ENCODE measurements at regions not wholly inside any gene's neighbourhood (a gene's known extent, or its start where the extent isn't known, plus 50 kb on each side); places are given as distances from the start of the nearest gene placed in this dataset.

DNA sequence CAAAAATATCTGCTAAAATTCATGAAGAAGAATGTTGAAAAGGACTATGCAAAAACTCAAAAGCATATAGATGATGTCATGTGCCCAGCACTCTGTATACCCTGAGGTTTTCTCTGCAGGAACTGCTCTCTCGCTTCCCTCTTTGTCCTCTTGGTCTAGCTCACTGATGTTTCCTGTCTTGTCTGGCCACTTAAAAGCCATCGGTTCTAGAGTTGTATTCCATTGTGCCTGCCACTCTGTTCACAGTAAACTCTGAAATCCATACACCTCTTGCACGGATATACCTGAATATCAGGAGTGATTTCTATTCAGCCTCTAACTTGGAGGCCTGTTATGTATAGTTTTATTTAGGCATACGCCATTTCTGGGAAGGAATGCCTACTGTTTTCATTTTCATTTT, 101.0 kb upstream of the CNTNAP4 start:
- DNase-seq (ENCODE audit: low read depth, low spot score) = no peak

- DNase-seq (ENCODE audit: low read depth, low spot score) = no peak
Observed at GRCh38 chr16:76176616-76177015, 100.6 kb upstream of the CNTNAP4 start.

DNA sequence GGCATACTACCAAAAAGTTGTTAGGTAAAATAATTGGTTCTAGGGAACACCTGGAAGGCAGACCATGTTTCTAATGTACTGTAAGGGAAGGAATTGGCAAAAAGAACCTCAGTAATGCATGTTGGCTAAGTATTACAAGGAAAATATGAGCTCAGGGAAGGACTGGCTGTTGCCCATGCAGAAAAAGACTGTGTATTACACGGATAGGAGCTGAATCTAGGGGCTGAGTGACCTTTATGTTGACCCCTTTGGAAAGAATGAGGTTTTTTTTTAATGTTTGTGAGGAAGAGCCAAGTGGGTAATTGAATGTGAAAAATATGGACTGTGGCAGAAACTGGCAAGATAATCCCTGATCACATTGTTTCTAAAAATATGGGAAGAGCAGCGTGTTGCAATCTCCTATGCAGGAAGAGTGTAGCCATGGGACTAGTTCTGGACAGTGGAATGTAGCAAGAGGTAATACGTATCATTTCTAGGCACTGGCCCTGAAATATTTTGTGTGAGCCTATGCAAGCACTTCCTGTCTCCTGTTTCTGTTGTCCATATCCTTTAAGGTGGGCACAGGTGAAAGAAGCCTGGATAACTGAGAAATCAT, 95.1 kb upstream of the CNTNAP4 start:
- no peak for DNase-seq (ENCODE audit: low read depth, low spot score)

DNA sequence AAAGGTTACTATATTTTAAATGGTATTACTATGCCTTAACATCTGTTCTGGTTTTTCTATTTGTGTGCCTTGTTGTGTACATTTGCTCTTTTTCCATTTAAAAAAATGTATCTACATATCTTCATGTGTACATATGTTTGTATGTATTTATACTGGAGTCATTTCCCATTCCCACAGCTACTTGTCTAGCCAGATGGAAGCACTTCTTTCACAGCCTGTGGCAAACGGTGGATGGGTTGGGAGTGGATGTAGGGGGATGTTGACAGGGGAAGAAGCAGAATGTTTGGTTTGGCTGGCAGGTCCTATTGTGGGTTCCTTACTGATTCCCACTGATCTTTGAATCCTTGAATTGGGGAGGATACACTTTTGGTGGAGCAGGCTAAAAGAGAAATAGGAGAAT, 93.6 kb upstream of the CNTNAP4 start:
- no peak for DNase-seq (ENCODE audit: low read depth, low spot score)

GRCh38 chr16:76190057-76190456, 87.1 kb upstream of the CNTNAP4 start:
- no peak for DNase-seq (ENCODE audit: low read depth, low spot score)

DNA sequence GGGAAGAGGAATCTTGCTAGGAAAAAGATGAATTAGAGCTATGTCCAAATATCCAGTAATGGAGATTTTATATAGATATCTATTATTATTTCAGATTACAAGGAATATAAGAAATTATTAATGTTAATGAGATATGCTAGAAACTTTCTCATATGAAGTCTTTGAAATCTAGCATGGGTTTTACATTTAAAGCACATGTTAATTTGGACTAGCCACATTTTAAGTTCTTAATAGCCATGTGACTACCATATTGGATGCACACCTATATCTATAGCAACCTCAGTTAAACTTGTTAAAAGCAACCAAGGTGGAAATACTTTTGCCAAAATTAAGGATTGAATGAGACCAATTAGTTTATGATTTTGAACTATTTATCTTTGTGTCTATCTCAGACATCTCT, 86.7 kb upstream of the CNTNAP4 start:
- no peak for DNase-seq (ENCODE audit: low read depth, low spot score)

DNA sequence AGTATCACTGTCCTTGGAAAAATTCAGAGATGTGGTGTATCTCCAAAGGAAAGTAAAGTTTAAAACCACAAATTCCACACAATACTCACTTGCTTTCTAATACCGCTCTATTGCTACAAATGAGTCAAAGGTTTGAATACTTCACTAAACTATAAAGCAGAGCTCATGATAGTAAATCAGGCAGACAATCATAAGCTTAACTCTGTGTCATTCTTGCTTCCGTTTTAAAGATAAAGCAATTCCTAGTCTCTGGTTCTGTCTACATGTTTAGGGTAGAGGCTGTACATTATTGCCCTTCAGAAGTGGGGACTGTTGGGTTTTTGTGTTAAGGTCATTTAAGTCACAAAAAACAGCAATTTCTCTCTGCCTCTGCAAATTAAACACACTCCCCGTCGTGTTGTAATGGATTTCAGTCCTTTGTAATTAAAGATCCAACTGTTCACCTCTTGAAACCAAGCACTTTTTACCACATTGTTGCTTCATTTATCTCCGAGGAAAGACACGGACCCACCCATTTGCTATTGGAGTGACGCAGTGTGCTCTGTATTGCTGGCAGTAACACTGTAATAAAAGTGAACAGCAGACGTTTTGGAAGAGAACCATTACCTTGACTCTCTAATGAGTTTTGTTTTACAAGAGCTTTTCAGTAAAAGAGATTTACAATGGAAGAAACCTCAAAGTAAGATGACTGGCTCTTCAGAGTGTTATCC, 83.1 kb upstream of the CNTNAP4 start:
- DNase-seq (ENCODE audit: low read depth, low spot score) = no peak

DNA sequence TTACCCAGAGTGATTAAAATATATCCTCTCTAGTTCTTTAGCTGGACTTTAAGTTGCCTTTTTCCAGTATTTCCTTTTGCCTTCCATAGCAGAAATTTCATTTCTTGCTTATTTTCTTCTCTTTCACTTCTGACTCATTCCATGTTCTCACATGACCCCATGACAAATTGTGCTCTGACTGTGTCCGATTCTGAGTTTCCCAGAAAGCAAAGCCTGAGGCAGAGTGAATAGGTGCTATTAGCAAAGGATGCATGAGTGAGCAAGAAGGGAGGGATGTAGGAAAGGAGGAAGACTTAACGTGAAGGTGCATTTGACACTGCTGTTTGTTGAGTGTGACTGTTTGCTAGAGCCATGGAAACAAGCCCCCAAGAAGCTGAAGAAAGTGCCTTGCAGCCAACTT, 82.6 kb upstream of the CNTNAP4 start:
- no peak for DNase-seq (ENCODE audit: low read depth, low spot score)

- DNase-seq (ENCODE audit: low read depth, low spot score) = no peak
Observed at GRCh38 chr16:76195056-76195455, 82.1 kb upstream of the CNTNAP4 start.

GRCh38 chr16:76195648-76196047, 81.6 kb upstream of the CNTNAP4 start:
- no peak for DNase-seq (ENCODE audit: low read depth, low spot score)

DNA sequence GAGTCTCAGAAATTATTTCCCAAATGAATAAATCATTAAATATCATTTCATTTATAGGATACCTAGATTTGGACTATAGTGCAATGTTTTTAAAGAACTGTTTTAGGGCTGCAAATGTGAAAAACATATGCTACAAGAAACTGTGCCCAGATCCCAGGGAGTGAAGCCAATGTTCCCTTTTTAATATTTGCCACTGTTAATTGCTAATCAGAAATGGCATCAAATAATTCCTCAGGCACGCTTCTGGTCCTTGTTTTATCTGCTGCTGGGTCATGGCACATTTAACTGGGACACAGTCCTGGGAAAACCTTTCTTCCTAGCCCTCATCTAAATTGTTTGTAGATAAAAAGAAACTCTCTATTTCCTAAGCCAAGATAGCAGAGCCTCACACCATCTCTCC, 79.3 kb upstream of the CNTNAP4 start:
- no peak for DNase-seq (ENCODE audit: low read depth, low spot score)

GRCh38 chr16:76199681-76200220, 77.5 kb upstream of the CNTNAP4 start:
- no peak for DNase-seq (ENCODE audit: low read depth, low spot score)

- no peak for DNase-seq (ENCODE audit: low read depth, low spot score)
Observed at GRCh38 chr16:76201385-76201784, 75.8 kb upstream of the CNTNAP4 start.

DNA sequence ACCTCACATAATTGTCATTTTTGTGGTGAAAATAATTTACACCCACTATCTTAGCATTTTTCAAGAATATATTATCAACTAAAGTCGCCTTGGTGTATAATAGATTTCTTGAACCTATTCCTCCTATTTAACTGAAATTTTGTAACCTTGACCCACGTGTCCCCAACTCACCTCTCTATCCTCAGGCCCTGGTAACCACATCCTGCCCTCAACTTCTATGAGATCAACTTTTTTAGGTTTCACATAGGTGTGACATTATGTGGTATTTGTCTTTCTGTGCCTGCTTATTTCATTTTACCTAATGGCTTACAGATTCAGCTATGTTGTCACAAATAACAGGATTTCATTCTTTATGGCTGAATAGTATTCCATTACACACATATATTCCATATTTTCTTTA, 73.0 kb upstream of the CNTNAP4 start:
- no peak for DNase-seq (ENCODE audit: low read depth, low spot score)

DNA sequence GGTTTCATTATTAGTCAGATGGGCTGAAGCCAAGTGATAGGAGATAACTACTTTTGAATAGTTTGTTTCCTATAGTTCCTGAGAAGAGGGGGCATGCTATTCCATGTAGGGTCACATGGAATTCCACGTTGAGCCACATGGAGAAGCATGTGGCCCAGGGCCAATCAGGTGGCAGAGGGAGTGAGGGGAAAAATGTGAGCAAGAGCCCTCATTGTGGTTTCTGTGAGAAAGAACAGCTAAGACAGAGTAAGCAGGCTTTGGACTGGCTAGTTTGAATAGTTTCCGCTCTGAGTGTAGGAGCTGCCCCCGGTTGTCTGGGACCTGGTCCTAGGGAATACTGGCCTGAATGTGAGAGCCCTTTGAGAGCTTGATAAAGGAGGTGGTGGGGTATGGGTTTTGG, 69.9 kb upstream of the CNTNAP4 start:
- no peak for DNase-seq (ENCODE audit: low read depth, low spot score)

- DNase-seq (ENCODE audit: low read depth, low spot score) = no peak
Observed at GRCh38 chr16:76210157-76210556, 67.0 kb upstream of the CNTNAP4 start.

DNA sequence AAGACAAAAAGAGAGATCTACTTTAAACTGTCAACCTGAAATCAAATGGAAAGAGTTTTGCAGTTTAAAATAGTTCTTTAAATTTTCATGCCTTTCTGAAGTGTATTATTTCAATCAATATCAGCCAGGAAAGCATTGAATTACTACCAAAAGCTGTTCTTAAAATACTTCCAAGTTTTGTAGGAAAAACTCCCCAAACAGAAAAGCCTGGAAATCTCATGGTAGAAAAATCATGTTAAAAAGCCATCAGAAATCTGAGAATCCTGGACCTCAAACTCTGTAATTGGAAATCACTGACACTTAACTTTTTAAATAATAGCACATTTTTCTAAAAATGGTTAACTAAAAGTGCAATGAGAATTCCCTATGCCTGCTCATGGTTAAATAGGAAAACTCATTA, 63.3 kb upstream of the CNTNAP4 start:
- DNase-seq (ENCODE audit: low read depth, low spot score) = no peak

DNA sequence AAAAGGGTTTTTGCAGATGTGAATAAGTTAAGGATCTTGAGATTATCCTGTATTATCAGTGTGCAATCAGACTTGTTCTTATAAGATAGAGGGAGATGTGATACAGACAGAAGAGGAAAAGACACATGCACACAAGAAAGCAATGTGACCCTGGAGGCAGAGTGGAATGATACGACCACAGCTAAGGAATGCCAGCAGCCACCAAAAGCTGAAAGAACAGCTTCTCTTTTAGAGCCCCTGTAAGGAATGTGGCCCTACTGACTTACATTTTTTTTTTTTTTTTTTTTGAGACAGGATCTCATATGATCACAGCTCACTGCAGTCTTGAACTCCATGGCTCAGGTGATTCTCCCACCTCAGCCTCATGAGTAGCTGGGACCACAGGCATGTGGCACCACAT, 62.3 kb upstream of the CNTNAP4 start:
- DNase-seq (ENCODE audit: low read depth, low spot score) = no peak

- DNase-seq (ENCODE audit: low read depth, low spot score) = no peak
Observed at GRCh38 chr16:76222087-76222486, 55.1 kb upstream of the CNTNAP4 start.

DNA sequence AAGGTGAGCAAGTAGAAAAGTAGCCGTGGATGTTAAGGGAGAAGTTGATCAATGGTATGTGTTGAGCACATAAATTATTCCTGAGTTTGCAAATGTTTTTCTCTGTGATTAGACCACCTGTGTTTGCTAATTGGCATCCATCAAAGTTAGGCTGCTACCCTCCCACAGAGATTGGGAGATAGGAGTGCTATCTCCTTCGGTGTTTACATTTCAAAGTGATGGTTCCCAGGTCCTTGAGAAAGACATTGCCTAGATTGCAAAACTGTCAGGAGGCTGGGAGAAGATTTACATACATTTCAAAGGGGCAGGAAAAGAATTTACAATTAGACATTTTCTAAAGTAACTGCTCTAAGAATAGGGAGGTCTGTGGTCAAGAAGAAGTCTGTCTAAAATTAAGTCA, 54.3 kb upstream of the CNTNAP4 start:
- DNase-seq (ENCODE audit: low read depth, low spot score) = no peak

DNA sequence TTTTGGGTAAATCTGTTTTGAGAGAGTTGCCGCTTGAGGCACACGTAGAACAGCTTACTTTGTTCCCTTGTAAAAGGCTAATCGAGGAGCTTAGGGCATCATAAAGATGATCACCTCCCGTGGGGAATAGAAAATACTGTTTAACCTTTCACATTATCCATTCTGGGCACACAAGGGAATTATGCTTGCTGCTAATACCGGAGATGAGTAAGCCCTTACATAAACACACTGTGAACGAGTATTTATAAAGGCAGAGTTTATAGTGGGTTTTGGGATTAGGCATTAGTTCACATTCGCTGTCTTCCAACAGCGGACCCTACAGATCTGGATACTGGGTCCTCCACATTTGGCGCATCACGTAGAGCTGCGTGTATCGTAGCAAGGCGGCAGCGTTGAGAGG, 51.2 kb upstream of the CNTNAP4 start:
- DNase-seq (ENCODE audit: low read depth, low spot score) = no peak

DNA sequence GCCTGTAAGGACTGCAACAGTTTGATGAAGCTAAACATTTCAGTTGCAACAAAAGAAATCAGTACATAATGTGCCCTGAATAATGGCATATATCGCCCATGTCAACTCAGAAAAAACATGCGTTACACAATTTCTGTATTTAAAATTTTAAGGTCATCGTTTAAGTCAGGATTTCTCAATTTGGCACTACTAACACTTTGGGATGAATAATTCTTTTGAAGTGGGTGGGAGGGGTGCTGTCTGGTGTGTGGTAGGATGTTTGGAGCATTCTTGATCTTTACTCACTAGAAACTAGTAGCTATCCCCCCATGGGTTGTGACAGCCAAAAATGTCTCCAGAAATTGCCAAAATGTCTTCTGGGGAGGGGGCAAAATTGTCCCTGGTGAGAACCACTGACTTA, 50.7 kb upstream of the CNTNAP4 start:
- DNase-seq (ENCODE audit: low read depth, low spot score) = no peak

Data from smooth muscle cell of the brain vasculature (primary cell).